Neural progenitor cell (in vitro differentiated cells): ENCODE measurements at regions not wholly inside any gene's neighbourhood (a gene's known extent, or its start where the extent isn't known, plus 50 kb on each side); places are given as distances from the start of the nearest gene placed in this dataset.
A peak's percentile ranks its signal among the peaks of the same experiment; 100 is the strongest.

Experiments used
- DNase-seq: peaks from one replicate; pipeline ENCODE4 v3.0.0-alpha.2; 2016; ENCODE audit warnings: low spot score
- H2AFZ ChIP-seq: fragments of 200-600 bp; sonication (generic); replicated peaks from 2 replicates; pipeline ENCODE4 v1.6.1; 2016; ENCODE audit warnings: antibody characterized with exemption
- H3F3A ChIP-seq: fragments of 200-600 bp; sonication (generic); 2 replicates; pipeline ENCODE4 v1.6.1; 2016; ENCODE audit warnings: antibody characterized with exemption, low read depth
- H3K27ac ChIP-seq: fragments of 200-600 bp; sonication (generic); 2 replicates; pipeline ENCODE4 v1.5.1; 2016; ENCODE audit warnings: mild to moderate bottlenecking
- H3K27me3 ChIP-seq: fragments of 200-600 bp; sonication (generic); 2 replicates; pipeline ENCODE4 v1.6.1; 2016; ENCODE audit warnings: mild to moderate bottlenecking, moderate library complexity
- H3K36me3 ChIP-seq: fragments of 200-600 bp; sonication (generic); 2 replicates; pipeline ENCODE4 v1.5.1; 2016
- H3K4me1 ChIP-seq: fragments of 200-600 bp; sonication (generic); 2 replicates; pipeline ENCODE4 v1.6.1; 2016; ENCODE audit warnings: mixed run types
- H3K4me2 ChIP-seq: fragments of 200-600 bp; sonication (generic); 2 replicates; pipeline ENCODE4 v1.6.1; 2016
- H3K4me3 ChIP-seq: fragments of 200-600 bp; sonication (generic); 2 replicates; pipeline ENCODE4 v1.5.1; 2016
- H3K79me2 ChIP-seq: fragments of 200-600 bp; sonication (generic); 2 replicates; pipeline ENCODE4 v1.6.1; 2016; ENCODE audit warnings: low read depth
- H3K9ac ChIP-seq: fragments of 200-600 bp; sonication (generic); 2 replicates; pipeline ENCODE4 v1.6.1; 2016
- H3K9me3 ChIP-seq: fragments of 200-600 bp; sonication (generic); 2 replicates; pipeline ENCODE4 v1.5.1; 2016; ENCODE audit warnings: low read depth
- H4K20me1 ChIP-seq: fragments of 200-600 bp; sonication (generic); 2 replicates; pipeline ENCODE4 v1.6.1; 2016; ENCODE audit warnings: low read depth
- H3K27ac Mint-ChIP-seq: 3 replicates; pipeline ENCODE4 v1.8.0; 2021; ENCODE audit warnings: mixed read lengths
- H3K27me3 Mint-ChIP-seq: 2 replicates; pipeline ENCODE4 v1.8.0; 2022; ENCODE audit warnings: low read depth, mild to moderate bottlenecking, inconsistent platforms, moderate library complexity, mixed read lengths; ENCODE audit not compliant: insufficient read depth
- H3K36me3 Mint-ChIP-seq: 3 replicates; pipeline ENCODE4 v1.8.0; 2021; ENCODE audit warnings: mixed read lengths
- H3K4me1 Mint-ChIP-seq: 3 replicates; pipeline ENCODE4 v1.8.0; 2021; ENCODE audit warnings: mixed read lengths
- H3K4me3 Mint-ChIP-seq: 3 replicates; pipeline ENCODE4 v1.8.0; 2021; ENCODE audit warnings: mild to moderate bottlenecking, moderate library complexity, mixed read lengths
- H3K9me3 Mint-ChIP-seq: 3 replicates; pipeline ENCODE4 v1.8.0; 2020; ENCODE audit warnings: mixed read lengths
- CTCF ChIP-seq: fragments of 200-600 bp; sonication (generic); IDR thresholded peaks from 2 replicates; pipeline ENCODE4 v1.5.1; 2017; ENCODE audit warnings: antibody characterized with exemption, mild to moderate bottlenecking
- EZH2 ChIP-seq: fragments of 200-600 bp; sonication (generic); IDR thresholded peaks from 2 replicates; pipeline ENCODE4 v1.6.1; 2017; ENCODE audit warnings: antibody characterized with exemption, mild to moderate bottlenecking, moderate library complexity
- EZH2phosphoT487 ChIP-seq: fragments of 200-600 bp; sonication (generic); IDR thresholded peaks from 2 replicates; pipeline ENCODE4 v1.6.1; 2017; ENCODE audit warnings: antibody characterized with exemption

- Mint-ChIP-seq H3K36me3 (peaks cover 12% of the 10 kb centered on the region), H3K27ac (no peak overlapping the region), H3K9me3 (peaks cover 15% of the 10 kb centered on the region), H3K4me3 (no peak overlapping the region), H3K4me1 (no peaks in the 10 kb centered on the region), H3K27me3 (no peaks in the 10 kb centered on the region)
- H3K27me3 ChIP-seq, result no peaks in the 10 kb centered on the region
- H3F3A ChIP-seq, result no peaks in the 10 kb centered on the region
- TF ChIP-seq EZH2phosphoT487 (no peak), EZH2 (no peak), CTCF (no peak)
- DNase-seq, result no peak
- peaks cover 8% of the 10 kb centered on the region for H3K4me1 ChIP-seq
- H2AFZ ChIP-seq, result no peak overlapping the region
- no peaks in the 10 kb centered on the region for H3K79me2 ChIP-seq
- H3K9ac ChIP-seq, result no peak overlapping the region
- H3K4me2 ChIP-seq, result no peak overlapping the region
- no peak overlapping the region for H3K4me3 ChIP-seq
- no peaks in the 10 kb centered on the region for H3K36me3 ChIP-seq
- no peaks in the 10 kb centered on the region for H4K20me1 ChIP-seq
- H3K27ac ChIP-seq, result no peak overlapping the region
- H3K9me3 ChIP-seq, result no peaks in the 10 kb centered on the region
Measured at GRCh38 chr10:21205328-21205727, 308.2 kb upstream of the NEBL start.

- no peaks in the 10 kb centered on the region for H3F3A ChIP-seq
- peaks cover 8% of the 10 kb centered on the region for H3K4me1 ChIP-seq
- H3K27ac ChIP-seq, result no peak overlapping the region
- no peak overlapping the region for H3K4me3 ChIP-seq
- H3K36me3 ChIP-seq, result no peaks in the 10 kb centered on the region
- H3K9ac ChIP-seq, result no peak overlapping the region
- Mint-ChIP-seq H3K27me3 (no peaks in the 10 kb centered on the region), H3K36me3 (peaks cover 10% of the 10 kb centered on the region), H3K9me3 (peaks cover 14% of the 10 kb centered on the region), H3K4me1 (no peaks in the 10 kb centered on the region), H3K27ac (peak overlapping the region; percentile 51), H3K4me3 (no peak overlapping the region)
- TF ChIP-seq EZH2phosphoT487 (no peak), CTCF (no peak), EZH2 (no peak)
- H4K20me1 ChIP-seq, result no peaks in the 10 kb centered on the region
- H3K4me2 ChIP-seq, result no peak overlapping the region
- DNase-seq, result no peak
- H3K9me3 ChIP-seq, result no peaks in the 10 kb centered on the region
- no peaks in the 10 kb centered on the region for H3K27me3 ChIP-seq
- no peaks in the 10 kb centered on the region for H3K79me2 ChIP-seq
- no peak overlapping the region for H2AFZ ChIP-seq
Measured at GRCh38 chr10:21203473-21204107, 306.5 kb upstream of the NEBL start.

GRCh38 chr10:21202776-21203462 is 305.8 kb upstream of the NEBL start:
- Mint-ChIP-seq H3K36me3 (peaks cover 13% of the 10 kb centered on the region), H3K9me3 (peaks cover 14% of the 10 kb centered on the region), H3K4me1 (no peaks in the 10 kb centered on the region), H3K27me3 (no peaks in the 10 kb centered on the region), H3K27ac (no peak overlapping the region), H3K4me3 (no peak overlapping the region)
- H3K4me3 ChIP-seq, result no peak overlapping the region
- TF ChIP-seq EZH2phosphoT487 (no peak), EZH2 (no peak), CTCF (no peak)
- H3K9me3 ChIP-seq, result no peaks in the 10 kb centered on the region
- H3K4me1 ChIP-seq, result peaks cover 8% of the 10 kb centered on the region
- no peak for DNase-seq
- H3K9ac ChIP-seq, result no peak overlapping the region
- no peak overlapping the region for H3K27ac ChIP-seq
- H3K36me3 ChIP-seq, result no peaks in the 10 kb centered on the region
- no peaks in the 10 kb centered on the region for H3K79me2 ChIP-seq
- no peak overlapping the region for H3K4me2 ChIP-seq
- no peaks in the 10 kb centered on the region for H3F3A ChIP-seq
- H2AFZ ChIP-seq, result no peak overlapping the region
- H3K27me3 ChIP-seq, result no peaks in the 10 kb centered on the region
- H4K20me1 ChIP-seq, result no peaks in the 10 kb centered on the region
